HG02970 (cell line): ENCODE measurements at regions not wholly inside any gene's neighbourhood (a gene's known extent, or its start where the extent isn't known, plus 50 kb on each side); places are given as distances from the start of the nearest gene placed in this dataset.

Experiments
- ATAC-seq: cut with Tn5 transposase; IDR thresholded peaks from one replicate; pipeline ENCODE4 v1.9.1; 2021; ENCODE audit warnings: mild to moderate bottlenecking, moderate library complexity, moderate number of reproducible peaks; ENCODE audit not compliant: unreplicated experiment, low FRiP score

GRCh38 chr4:177033135-177033534 lies 240.4 kb upstream of the VEGFC start:
- no peak for ATAC-seq

- ATAC-seq, result no peak
Measured at GRCh38 chr4:177033632-177034031, 240.9 kb upstream of the VEGFC start.

GRCh38 chr4:177041356-177041755 lies 248.6 kb upstream of the VEGFC start:
- no peak for ATAC-seq

GRCh38 chr4:177047070-177047850 lies 254.5 kb upstream of the VEGFC start:
- peak; percentile 82 for ATAC-seq

GRCh38 chr4:177047851-177048174 lies 255.1 kb upstream of the VEGFC start:
- no peak for ATAC-seq

- ATAC-seq, result peak; percentile 78
Measured at GRCh38 chr4:177051473-177052060, 258.1 kb upstream of the NEIL3 start.

GRCh38 chr4:177052211-177052934 lies 257.3 kb upstream of the NEIL3 start:
- ATAC-seq, result no peak

GRCh38 chr4:177057186-177057585 lies 252.5 kb upstream of the NEIL3 start:
- ATAC-seq, result no peak

- ATAC-seq, result no peak
Measured at GRCh38 chr4:177064116-177064515, 245.6 kb upstream of the NEIL3 start.

GRCh38 chr4:177064729-177065394 lies 244.8 kb upstream of the NEIL3 start:
- ATAC-seq, result no peak

- ATAC-seq, result no peak
Measured at GRCh38 chr4:177066746-177067145, 242.9 kb upstream of the NEIL3 start.

GRCh38 chr4:177070533-177071058 lies 239.1 kb upstream of the NEIL3 start:
- ATAC-seq, result no peak

- no peak for ATAC-seq
Measured at GRCh38 chr4:177077095-177077971, 232.3 kb upstream of the NEIL3 start.

- ATAC-seq, result no peak
Measured at GRCh38 chr4:177079327-177079726, 230.3 kb upstream of the NEIL3 start.

- ATAC-seq, result no peak
Measured at GRCh38 chr4:177080388-177080787, 229.3 kb upstream of the NEIL3 start.

- no peak for ATAC-seq
Measured at GRCh38 chr4:177087060-177087459, 222.6 kb upstream of the NEIL3 start.

GRCh38 chr4:177087499-177087898 lies 222.2 kb upstream of the NEIL3 start:
- no peak for ATAC-seq

- ATAC-seq, result no peak
Measured at GRCh38 chr4:177091515-177091914, 218.2 kb upstream of the NEIL3 start.

GRCh38 chr4:177092807-177093206 lies 216.9 kb upstream of the NEIL3 start:
- no peak for ATAC-seq

GRCh38 chr4:177093964-177094363 lies 215.7 kb upstream of the NEIL3 start:
- ATAC-seq, result no peak
